SK-MEL-5 (cell line): ENCODE measurements at regions not wholly inside any gene's neighbourhood (a gene's known extent, or its start where the extent isn't known, plus 50 kb on each side); places are given as distances from the start of the nearest gene placed in this dataset.
"Not testable (repeated sequence)": the region's sequence is repeated elsewhere in the genome, so short reads cannot be mapped to it uniquely, and the experiment has no call there.

Source experiments
- DNase-seq: peaks from one replicate; pipeline ENCODE4 v3.0.0-alpha.2; 2016; ENCODE audit warnings: low read depth, low spot score
- in situ Hi-C: cut with HindIII; loops from 2 replicates; pipeline ENCODE4 v1.10.0; 2016; ENCODE audit warnings: low sequenced_read_pairs, high pct_unique_total_duplicates, low pct_unique_long_range_greater_than_20kb

GRCh38 chr7:114212721-114213429 lies 201.7 kb upstream of the FOXP2 start:
- DNase-seq = no peak
- in situ Hi-C loops = no loop called here

DNA sequence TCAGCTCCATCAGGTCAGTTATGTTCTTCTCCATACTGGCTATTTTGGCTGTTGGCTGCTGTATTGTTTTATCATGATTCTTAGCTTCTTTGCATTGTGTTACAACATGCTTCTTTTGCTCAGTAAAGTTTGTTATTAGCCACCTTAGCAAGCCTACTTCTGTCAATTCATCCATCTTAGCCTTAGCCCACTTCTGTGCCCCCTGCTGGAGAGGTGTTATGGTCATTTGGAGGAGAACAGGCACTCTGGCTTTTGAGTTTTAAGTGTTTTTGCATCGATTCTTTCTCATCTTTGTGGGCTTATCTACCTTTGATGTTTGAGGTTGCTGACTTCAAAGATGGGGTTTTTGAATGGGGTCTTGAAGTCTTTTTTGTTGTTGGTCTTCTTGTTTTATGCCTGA lies 204.6 kb upstream of the FOXP2 start:
- in situ Hi-C loops = no loop called here
- peak; percentile 37 for DNase-seq

DNA sequence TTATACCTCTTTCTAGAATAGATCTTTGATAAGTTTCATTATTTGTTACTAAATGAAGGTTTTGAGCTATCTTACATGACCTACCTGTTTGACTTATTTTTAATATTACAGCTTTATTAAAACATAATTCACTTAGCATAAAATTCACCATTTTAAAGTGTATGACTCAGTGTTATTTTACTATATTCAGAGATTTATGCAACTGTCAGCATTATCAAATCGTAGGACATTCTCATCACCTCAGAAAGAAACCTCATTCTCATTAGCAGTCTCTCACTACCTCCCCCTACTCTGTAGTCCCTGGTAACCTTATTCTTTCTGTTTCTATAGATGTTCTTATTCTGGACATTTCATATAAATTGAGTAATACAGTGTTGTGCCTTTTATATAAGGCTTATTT lies 207.9 kb upstream of the FOXP2 start:
- in situ Hi-C loops = no loop called here
- no peak for DNase-seq

DNA sequence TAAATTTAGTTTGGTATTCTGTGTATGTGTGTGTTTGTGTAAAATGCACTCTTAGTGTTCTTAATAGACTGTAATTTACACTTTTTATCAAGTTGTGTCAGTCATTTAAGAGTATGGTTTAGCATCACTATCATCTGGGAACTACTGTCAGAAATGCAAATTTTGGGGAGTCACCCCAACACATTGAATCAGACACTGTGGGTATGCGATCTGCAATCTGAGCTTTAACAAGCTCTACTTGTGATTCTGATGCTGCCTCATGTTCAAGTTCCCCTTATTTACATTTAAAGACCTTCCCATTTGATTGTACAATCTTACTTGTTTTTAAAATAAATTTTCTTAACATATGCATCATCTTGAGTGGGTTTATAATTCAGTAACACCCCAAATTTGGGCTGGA lies 218.1 kb upstream of the FOXP2 start:
- in situ Hi-C loops = no loop called here
- no peak for DNase-seq

- no peak for DNase-seq
- in situ Hi-C loops = no loop called here
Measured at GRCh38 chr7:114190387-114190786, 224.2 kb upstream of the FOXP2 start.

- in situ Hi-C loops = no loop called here
- no peak for DNase-seq
Measured at GRCh38 chr7:114183311-114184088, 231.1 kb upstream of the FOXP2 start.

GRCh38 chr7:114182837-114183236 lies 231.8 kb upstream of the FOXP2 start:
- no peak for DNase-seq
- in situ Hi-C loops = no loop called here

- in situ Hi-C loops = no loop called here
- no peak for DNase-seq
Measured at GRCh38 chr7:114181280-114181679, 233.3 kb upstream of the FOXP2 start.

DNA sequence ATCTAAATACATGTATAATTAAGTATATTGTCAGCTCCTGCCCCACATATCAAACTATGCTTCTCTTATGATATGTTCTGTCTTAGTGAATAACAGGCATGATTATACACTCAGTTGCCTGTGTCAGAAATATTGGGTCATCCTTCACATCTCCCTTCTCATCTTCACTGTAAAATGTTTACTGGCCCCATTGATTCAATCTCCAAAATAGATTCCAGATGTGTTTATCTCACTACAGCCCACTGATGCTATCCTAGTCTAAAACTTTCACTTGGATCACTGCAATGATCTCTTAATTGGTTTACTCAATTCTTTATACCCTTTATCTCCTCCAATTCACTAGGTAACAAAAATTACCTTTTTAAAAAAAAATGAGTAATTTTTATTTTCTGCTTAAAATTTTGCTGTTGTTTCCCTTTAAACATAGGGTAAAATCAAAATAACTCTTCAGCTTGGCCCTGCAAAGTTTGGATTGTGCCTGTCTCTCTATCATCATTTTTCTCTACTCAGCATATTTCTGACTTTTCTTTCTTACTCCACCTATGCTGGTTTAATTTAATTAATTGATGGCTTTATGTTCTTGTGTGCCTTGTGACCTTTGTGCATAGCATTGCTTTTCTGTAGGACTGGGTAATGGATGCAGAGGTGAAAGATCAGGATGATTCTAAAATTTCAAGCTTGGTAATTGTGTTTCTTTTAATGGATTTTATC lies 233.9 kb upstream of the FOXP2 start:
- no peak for DNase-seq
- in situ Hi-C loops = no loop called here

DNA sequence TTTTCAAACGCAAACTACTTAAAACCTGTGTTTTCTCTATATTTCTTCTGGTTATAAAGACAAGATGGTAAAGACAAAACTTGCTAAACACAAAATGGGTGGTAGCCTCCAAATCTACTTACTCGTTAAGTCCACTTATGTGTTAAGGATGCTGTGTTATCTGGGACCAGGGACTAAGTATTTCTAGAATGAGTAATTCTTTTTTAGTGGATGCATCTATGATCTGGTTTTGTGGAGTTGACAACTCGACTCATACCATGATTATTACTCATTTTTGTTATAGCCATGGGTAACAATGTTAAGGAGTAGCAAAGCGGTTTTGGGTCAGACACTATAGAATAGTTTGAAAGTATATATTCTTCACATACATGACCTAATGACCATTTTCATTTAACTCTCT lies 239.5 kb upstream of the FOXP2 start:
- in situ Hi-C loops = no loop called here
- DNase-seq = no peak

GRCh38 chr7:114173170-114173890 lies 241.3 kb upstream of the FOXP2 start:
- in situ Hi-C loops = no loop called here
- DNase-seq = no peak

DNA sequence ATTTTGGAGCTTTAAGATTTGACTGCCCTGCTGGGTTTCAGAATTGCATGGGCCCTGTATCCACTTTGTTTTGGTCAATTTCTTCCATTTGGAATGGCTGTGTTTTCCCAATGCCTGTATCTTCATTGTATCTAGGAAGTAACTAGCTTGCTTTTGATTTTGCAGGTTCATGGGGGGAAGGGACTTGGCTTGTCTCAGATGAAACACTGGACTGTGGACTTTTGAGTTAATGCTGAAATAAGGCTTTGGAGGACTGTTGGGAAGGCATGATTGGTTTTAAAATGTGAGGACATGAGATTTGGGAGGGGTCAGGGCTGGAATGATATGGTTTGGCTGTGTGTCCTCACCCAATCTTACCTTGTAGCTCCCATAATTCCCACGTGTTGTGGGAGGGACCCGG lies 245.2 kb upstream of the FOXP2 start:
- in situ Hi-C loops, DNase-seq: not testable (repeated sequence)

- no peak for DNase-seq
- in situ Hi-C loops = no loop called here
Measured at GRCh38 chr7:114160925-114161324, 242.1 kb upstream of the PPP1R3A start.

DNA sequence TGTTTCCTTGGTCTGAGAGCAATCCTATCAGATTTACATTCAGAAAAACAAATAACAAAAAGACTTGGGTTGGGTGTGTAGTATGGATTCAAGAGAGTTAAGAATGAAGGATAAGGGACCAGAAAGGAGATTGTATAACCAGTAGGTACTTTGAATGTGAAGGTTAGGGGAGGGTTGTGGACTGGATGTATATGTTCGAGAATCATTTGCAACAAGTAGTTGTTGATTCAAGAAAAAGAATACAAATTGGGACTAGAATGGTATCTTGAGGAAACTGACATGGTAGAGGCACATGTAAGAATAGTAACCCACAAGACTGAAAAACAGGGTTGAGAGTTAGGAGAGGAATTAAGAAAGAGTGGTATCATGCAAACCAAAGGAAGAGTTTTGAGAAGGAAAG lies 240.0 kb upstream of the PPP1R3A start:
- DNase-seq = no peak
- in situ Hi-C loops = no loop called here

- in situ Hi-C loops = no loop called here
- DNase-seq = no peak
Measured at GRCh38 chr7:114158275-114158674, 239.5 kb upstream of the PPP1R3A start.

GRCh38 chr7:114156178-114156577 lies 237.4 kb upstream of the PPP1R3A start:
- in situ Hi-C loops = no loop called here
- DNase-seq = no peak

- DNase-seq = no peak
- in situ Hi-C loops = no loop called here
Measured at GRCh38 chr7:114155116-114156110, 236.6 kb upstream of the PPP1R3A start.
